ENCODE measurements at regions not wholly inside any gene's neighbourhood (a gene's known extent, or its start where the extent isn't known, plus 50 kb on each side); places are given as distances from the start of the nearest gene placed in this dataset.

GRCh38 chr4:32073542-32073941, 1353.4 kb downstream of the PCDH7 start:
- no peak for TF ChIP-seq CTCF (conservative IDR thresholded peaks at IDR 0.05; ENCODE audit: low read depth, low read length)
- H3K4me3 ChIP-seq (ENCODE audit: low read length), result no peak overlapping the region
- no peak for DNase-seq (ENCODE audit: low read depth)

- TF ChIP-seq CTCF (conservative IDR thresholded peaks at IDR 0.05; ENCODE audit: low read depth, low read length), result no peak
- DNase-seq (ENCODE audit: low read depth), result no peak
- H3K4me3 ChIP-seq (ENCODE audit: low read length), result no peak overlapping the region
These were observed 1367.0 kb downstream of the PCDH7 start for GRCh38 chr4:32087211-32087610.

GRCh38 chr4:32094987-32095386, 1374.8 kb downstream of the PCDH7 start:
- no peak overlapping the region for H3K4me3 ChIP-seq (ENCODE audit: low read length)
- TF ChIP-seq CTCF (conservative IDR thresholded peaks at IDR 0.05; ENCODE audit: low read depth, low read length), result no peak
- DNase-seq (ENCODE audit: low read depth), result no peak

GRCh38 chr4:32102896-32103295, 1382.7 kb downstream of the PCDH7 start:
- TF ChIP-seq CTCF (conservative IDR thresholded peaks at IDR 0.05; ENCODE audit: low read depth, low read length), result no peak

GRCh38 chr4:32106767-32107166, 1386.6 kb downstream of the PCDH7 start:
- DNase-seq (ENCODE audit: low read depth), result no peak
- no peak overlapping the region for H3K4me3 ChIP-seq (ENCODE audit: low read length)
- no peak for TF ChIP-seq CTCF (conservative IDR thresholded peaks at IDR 0.05; ENCODE audit: low read depth, low read length)

More at GRCh38 chr4:32102896-32103295, 1382.7 kb downstream of the PCDH7 start:
- no peak overlapping the region for H3K4me3 ChIP-seq (ENCODE audit: low read length)
- no peak for DNase-seq (ENCODE audit: low read depth)

GRCh38 chr4:32112891-32113290, 1392.7 kb downstream of the PCDH7 start:
- H3K4me3 ChIP-seq (ENCODE audit: low read length), result no peak overlapping the region
- no peak for TF ChIP-seq CTCF (conservative IDR thresholded peaks at IDR 0.05; ENCODE audit: low read depth, low read length)
- DNase-seq (ENCODE audit: low read depth), result no peak

- H3K4me3 ChIP-seq (ENCODE audit: low read length), result no peak overlapping the region
- no peak for TF ChIP-seq CTCF (conservative IDR thresholded peaks at IDR 0.05; ENCODE audit: low read depth, low read length)
- no peak for DNase-seq (ENCODE audit: low read depth)
These were observed 1397.5 kb downstream of the PCDH7 start for GRCh38 chr4:32117693-32118092.

Measured in retinal pigment epithelial cell (primary cell).